ENCODE measurements at regions not wholly inside any gene's neighbourhood (a gene's known extent, or its start where the extent isn't known, plus 50 kb on each side); places are given as distances from the start of the nearest gene placed in this dataset.
A peak's percentile ranks its signal among the peaks of the same experiment; 100 is the strongest.
"Not testable (repeated sequence)": the region's sequence is repeated elsewhere in the genome, so short reads cannot be mapped to it uniquely, and the experiment has no call there.

DNA sequence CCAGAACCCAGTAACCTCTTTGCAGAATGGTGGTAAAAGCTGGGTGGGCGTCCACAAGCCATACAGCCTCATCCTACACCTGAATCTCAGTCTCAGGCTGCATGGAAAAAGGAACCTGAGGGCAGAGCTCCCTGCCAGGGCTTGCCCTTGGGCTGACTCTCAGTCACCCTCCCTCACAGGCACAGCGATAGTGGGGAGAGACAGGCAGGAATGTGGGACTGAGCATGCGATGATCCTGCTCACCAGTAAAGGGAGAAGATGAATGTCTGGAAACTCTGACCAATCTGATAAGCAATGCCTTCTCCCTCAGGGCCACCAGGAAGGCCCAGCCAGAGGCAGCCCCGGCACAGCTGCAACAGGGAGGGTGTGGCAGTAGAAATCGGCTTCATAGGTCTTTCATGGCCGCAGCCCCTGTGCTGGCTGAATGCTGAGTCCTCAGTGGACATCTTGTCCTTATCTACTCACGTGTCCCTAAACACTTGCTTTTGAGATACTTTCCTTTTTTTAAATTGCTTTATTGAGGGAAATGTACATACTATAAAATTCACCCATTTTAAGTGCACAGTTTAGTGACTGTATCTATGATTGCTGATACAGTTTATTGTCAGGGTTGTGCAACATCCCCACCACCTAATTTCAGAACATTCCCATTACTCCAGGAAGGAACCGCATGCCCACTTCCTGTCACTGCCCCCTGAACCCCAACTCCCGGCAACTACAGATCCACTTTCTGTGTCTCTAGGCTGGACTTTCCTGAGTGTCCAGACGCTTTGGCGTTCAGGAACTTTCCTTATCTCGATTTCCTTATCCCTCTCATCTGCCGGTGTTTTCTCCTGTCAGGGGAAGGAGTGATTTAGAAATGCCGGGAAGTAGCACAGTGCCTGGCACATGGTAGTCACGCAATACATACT, 258.1 kb downstream of the PCNX1 start:
- Histone ChIP-seq H3K36me3 (ENCODE audit: insufficient read depth, low read length) (no peaks in the 10 kb centered on the region), H3K27me3 (ENCODE audit: control insufficient read depth in 1 of 2, insufficient read depth in 2 of 2, low read length in 2 of 2) (peaks cover 4% of the 10 kb centered on the region in 2 experiments), H3K4me1 (ENCODE audit: insufficient read depth, low read length) (peaks cover 10% of the 10 kb centered on the region), H3K27ac (ENCODE audit: low read depth in 1 of 2, low read length in 2 of 2) (no peak overlapping the region), H3K9me3 (ENCODE audit: control insufficient read depth in 1 of 2, insufficient read depth in 1 of 2, low read length in 2 of 2) (no peaks in the 10 kb centered on the region), H3K4me3 (ENCODE audit: low read length) (no peak overlapping the region)
- ChIA-PET POLR2A (no interaction called here), CTCF (no interaction called here)
- no peak for ATAC-seq (ENCODE audit: poor library complexity)
- TF ChIP-seq, protein P1, sequence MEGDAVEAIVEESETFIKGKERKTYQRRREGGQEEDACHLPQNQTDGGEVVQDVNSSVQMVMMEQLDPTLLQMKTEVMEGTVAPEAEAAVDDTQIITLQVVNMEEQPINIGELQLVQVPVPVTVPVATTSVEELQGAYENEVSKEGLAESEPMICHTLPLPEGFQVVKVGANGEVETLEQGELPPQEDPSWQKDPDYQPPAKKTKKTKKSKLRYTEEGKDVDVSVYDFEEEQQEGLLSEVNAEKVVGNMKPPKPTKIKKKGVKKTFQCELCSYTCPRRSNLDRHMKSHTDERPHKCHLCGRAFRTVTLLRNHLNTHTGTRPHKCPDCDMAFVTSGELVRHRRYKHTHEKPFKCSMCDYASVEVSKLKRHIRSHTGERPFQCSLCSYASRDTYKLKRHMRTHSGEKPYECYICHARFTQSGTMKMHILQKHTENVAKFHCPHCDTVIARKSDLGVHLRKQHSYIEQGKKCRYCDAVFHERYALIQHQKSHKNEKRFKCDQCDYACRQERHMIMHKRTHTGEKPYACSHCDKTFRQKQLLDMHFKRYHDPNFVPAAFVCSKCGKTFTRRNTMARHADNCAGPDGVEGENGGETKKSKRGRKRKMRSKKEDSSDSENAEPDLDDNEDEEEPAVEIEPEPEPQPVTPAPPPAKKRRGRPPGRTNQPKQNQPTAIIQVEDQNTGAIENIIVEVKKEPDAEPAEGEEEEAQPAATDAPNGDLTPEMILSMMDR (IDR thresholded peaks at IDR 0.05), result no peak
- intact Hi-C loops (cut with DNase I, micrococcal nuclease), result no loop called here
- H3K27me3 Mint-ChIP-seq, result peaks cover 20% of the 10 kb centered on the region
- no peak for DNase-seq
- peaks cover 3% of the 10 kb centered on the region for H3K9me3 Mint-ChIP-seq
- H3K36me3 Mint-ChIP-seq (ENCODE audit: low read depth), result no peaks in the 10 kb centered on the region
- H3K27ac Mint-ChIP-seq, result no peak overlapping the region
- peaks cover 13% of the 10 kb centered on the region for H3K4me1 Mint-ChIP-seq (ENCODE audit: low read depth)
- H3K4me3 Mint-ChIP-seq, result no peak overlapping the region

DNA sequence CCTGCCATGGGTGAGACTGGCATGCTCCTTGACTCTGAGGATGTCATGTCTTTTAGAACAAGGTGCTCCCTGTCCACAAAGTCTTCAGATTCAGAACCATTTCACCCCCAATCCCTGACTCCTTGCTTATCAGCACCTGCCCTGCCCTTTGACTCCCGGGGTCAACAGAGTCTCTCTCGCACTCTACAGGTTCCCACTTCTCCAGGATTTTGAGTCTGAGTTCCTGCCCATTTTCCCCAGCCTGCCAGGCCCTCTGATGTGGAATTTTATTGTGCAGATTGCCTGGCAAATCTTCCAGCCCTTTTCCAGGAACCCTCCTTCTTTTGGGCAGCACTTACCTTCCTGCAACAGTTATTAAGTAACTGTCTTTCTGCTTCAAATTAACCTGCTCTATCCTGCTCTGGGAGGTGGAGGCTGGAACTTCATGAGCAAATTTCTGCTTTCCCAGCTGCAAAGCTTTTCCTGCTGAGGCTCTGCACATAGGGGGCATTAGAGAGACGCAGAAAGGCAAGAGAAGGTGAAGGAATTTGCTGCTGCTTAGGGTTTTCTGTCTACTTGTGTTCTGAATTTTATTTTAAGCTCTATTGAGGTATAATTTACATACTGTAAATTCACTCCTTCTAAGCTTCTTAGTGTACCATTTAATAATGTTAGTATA, 259.1 kb downstream of the PCNX1 start:
- ATAC-seq (ENCODE audit: poor library complexity) (no peak), DNase-seq (peak in 2 of 14 experiments; percentile 22 to 34)
- Histone ChIP-seq H3K36me3 (ENCODE audit: insufficient read depth, low read length) (no peaks in the 10 kb centered on the region), H3K4me1 (ENCODE audit: insufficient read depth, low read length) (peaks cover 10% of the 10 kb centered on the region), H3K4me3 (ENCODE audit: low read length) (no peak overlapping the region), H3K27ac (ENCODE audit: low read depth in 1 of 2, low read length in 2 of 2) (no peak overlapping the region), H3K9me3 (ENCODE audit: control insufficient read depth in 1 of 2, insufficient read depth in 1 of 2, low read length in 2 of 2) (no peaks in the 10 kb centered on the region), H3K27me3 (ENCODE audit: control insufficient read depth in 1 of 2, insufficient read depth in 2 of 2, low read length in 2 of 2) (peaks cover 4% of the 10 kb centered on the region in 2 experiments)
- intact Hi-C loops (cut with DNase I, micrococcal nuclease), result no loop called here
- TF ChIP-seq, protein P1 (IDR thresholded peaks at IDR 0.05), result no peak
- Mint-ChIP-seq H3K27me3 (peaks cover 26% of the 10 kb centered on the region), H3K9me3 (no peaks in the 10 kb centered on the region), H3K4me3 (no peak overlapping the region), H3K4me1 (ENCODE audit: low read depth) (peaks cover 13% of the 10 kb centered on the region), H3K36me3 (ENCODE audit: low read depth) (no peaks in the 10 kb centered on the region), H3K27ac (no peak overlapping the region)
- CTCF ChIA-PET, result no interaction called here
- POLR2A ChIA-PET, result no interaction called here

DNA sequence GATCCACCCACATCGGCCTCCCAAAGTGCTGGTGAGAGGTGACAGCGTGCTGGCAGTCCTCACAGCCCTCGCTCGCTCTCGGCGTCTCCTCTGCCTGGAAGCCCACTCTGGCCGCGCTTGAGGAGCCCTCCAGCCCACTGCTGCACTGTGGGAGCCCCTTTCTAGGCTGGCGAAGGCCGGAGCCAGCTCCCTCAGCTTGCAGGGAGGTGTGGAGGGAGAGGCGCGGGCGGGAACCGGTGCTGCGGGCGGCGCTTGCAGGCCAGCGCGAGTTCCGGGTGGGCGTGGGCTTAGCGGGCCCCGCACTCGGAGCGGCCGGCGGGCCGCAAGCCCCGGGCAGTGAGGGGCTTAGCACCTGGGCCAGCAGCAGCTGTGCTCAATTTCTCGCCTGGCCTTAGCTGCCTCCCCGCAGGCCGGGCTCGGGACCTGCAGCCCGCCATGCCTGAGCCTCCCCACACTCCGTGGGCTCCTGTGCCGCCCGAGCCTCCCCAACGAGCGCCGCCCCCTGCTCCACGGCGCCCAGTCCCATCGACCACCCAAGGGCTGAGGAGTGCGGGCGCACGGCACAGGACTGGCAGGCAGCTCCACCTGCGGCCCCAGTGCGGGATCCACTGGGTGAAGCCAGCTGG, 260.2 kb downstream of the PCNX1 start:
- H3K36me3 ChIP-seq (ENCODE audit: insufficient read depth, low read length); H3K9me3 Mint-ChIP-seq; H3K4me1 ChIP-seq (ENCODE audit: insufficient read depth, low read length); H3K36me3 Mint-ChIP-seq (ENCODE audit: low read depth); CTCF ChIA-PET; H3K4me3 Mint-ChIP-seq; H3K9me3 ChIP-seq (ENCODE audit: control insufficient read depth in 1 of 2, insufficient read depth in 1 of 2, low read length in 2 of 2); H3K27ac Mint-ChIP-seq; H3K27me3 ChIP-seq (ENCODE audit: control insufficient read depth in 1 of 2, insufficient read depth in 2 of 2, low read length in 2 of 2); POLR2A ChIA-PET; intact Hi-C loops (cut with DNase I, micrococcal nuclease); DNase-seq; H3K4me3 ChIP-seq (ENCODE audit: low read length); ATAC-seq (ENCODE audit: poor library complexity); H3K27ac ChIP-seq (ENCODE audit: low read depth in 1 of 2, low read length in 2 of 2): not testable (repeated sequence)
- H3K27me3 Mint-ChIP-seq, result peaks cover 31% of the 10 kb centered on the region
- H3K4me1 Mint-ChIP-seq (ENCODE audit: low read depth), result peaks cover 13% of the 10 kb centered on the region

DNA sequence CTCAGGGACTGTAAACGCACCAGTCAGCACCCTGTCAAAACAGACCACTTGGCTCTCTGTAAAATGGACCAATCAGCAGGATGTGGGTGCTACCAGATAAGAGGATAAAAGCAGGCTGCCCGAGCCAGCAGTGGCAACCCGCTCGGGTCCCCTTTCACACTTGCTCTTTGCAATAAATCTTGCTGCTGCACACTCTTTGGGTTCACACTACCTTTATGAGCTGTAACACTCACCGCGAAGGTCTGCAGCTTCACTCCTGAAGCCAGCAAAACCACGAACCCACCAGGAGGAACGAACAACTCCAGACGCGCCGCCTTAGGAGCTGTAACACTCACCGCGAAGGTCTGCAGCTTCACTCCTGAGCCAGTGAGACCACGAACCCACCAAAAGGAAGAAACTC, 260.9 kb downstream of the PCNX1 start:
- peak overlapping the region; percentile 31 for H3K4me3 ChIP-seq (ENCODE audit: low read length)
- H3K4me1 ChIP-seq (ENCODE audit: insufficient read depth, low read length); H3K9me3 ChIP-seq (ENCODE audit: control insufficient read depth in 1 of 2, insufficient read depth in 1 of 2, low read length in 2 of 2); H3K27ac ChIP-seq (ENCODE audit: low read depth in 1 of 2, low read length in 2 of 2); H3K36me3 Mint-ChIP-seq (ENCODE audit: low read depth); H3K36me3 ChIP-seq (ENCODE audit: insufficient read depth, low read length); ATAC-seq (ENCODE audit: poor library complexity); POLR2A ChIA-PET; H3K27me3 ChIP-seq (ENCODE audit: control insufficient read depth in 1 of 2, insufficient read depth in 2 of 2, low read length in 2 of 2); H3K27ac Mint-ChIP-seq; intact Hi-C loops (cut with DNase I, micrococcal nuclease); H3K9me3 Mint-ChIP-seq: not testable (repeated sequence)
- peaks cover 13% of the 10 kb centered on the region for H3K4me1 Mint-ChIP-seq (ENCODE audit: low read depth)
- peak overlapping the region; percentile 73 for H3K4me3 Mint-ChIP-seq
- CTCF ChIA-PET, result interaction anchor here (1.0 kb wide), 1 partner anchor 8 kb away, joined by 3 read pairs; no protein-coding TSS in a partner anchor
- peaks cover 34% of the 10 kb centered on the region for H3K27me3 Mint-ChIP-seq
- DNase-seq, result peak in 1 of 14 experiments; percentile 39
